Endothelial cell of umbilical vein (primary cell): ENCODE measurements at regions not wholly inside any gene's neighbourhood (a gene's known extent, or its start where the extent isn't known, plus 50 kb on each side); places are given as distances from the start of the nearest gene placed in this dataset.

ENCODE experiments used
- BruUV-seq: library from RNA; stranded (reverse); fragments of 400-500 nt; replicated peaks from 2 replicates; lab custom pipeline; 2021; lab: Mats Ljungman, UMichigan
- CTCF ChIA-PET: fragments of 300-600, 350-600 bp; sonication (Branson Sonifier 250); formaldehyde crosslinking; loops from one replicate; lab custom pipeline; 2021; ENCODE audit warnings: antibody characterized with exemption, inconsistent platforms; lab: Charles Lee
- POLR2A ChIA-PET: fragments of 300-600, 350-600 bp; sonication (Branson Sonifier 250); formaldehyde crosslinking; loops from one replicate; lab custom pipeline; 2021; ENCODE audit warnings: antibody characterized with exemption, inconsistent platforms; lab: Charles Lee
- DNase-seq: peaks from one replicate; pipeline ENCODE4 v3.0.0-alpha.2; 2011; ENCODE audit warnings: low read depth, low spot score
- FAIRE-seq: peaks from 2 replicates; lab custom pipeline; 2011; peaks lifted over from hg19 to GRCh38; lab: Jason Lieb, UNC
- H2AFZ ChIP-seq: 2 replicates; pipeline ENCODE4 v1.6.0; 2012; ENCODE audit warnings: low read depth, low read length, control low read depth, inconsistent platforms
- H3K27ac ChIP-seq: 2 replicates; pipeline ENCODE4 v1.5.1; 2011; ENCODE audit warnings: low read depth, mild to moderate bottlenecking, control low read depth, low read length, moderate library complexity; ENCODE audit not compliant: insufficient read depth
- H3K27me3 ChIP-seq, 2 experiments: 2 replicates each; pipeline versions ENCODE4 v1.6.0 to v1.6.1; 2011; ENCODE audit warnings: low read length in 2 of 2, mixed read lengths in 1 of 2; ENCODE audit not compliant: control insufficient read depth in 2 of 2, insufficient read depth in 2 of 2
- H3K36me3 ChIP-seq, 2 experiments: 2 replicates in 1 of 2; 3 replicates in 1 of 2; pipeline ENCODE4 v1.5.1; 2011; ENCODE audit warnings: low read length in 2 of 2, mild to moderate bottlenecking in 1 of 2, moderate library complexity in 1 of 2; ENCODE audit not compliant: control insufficient read depth in 2 of 2, insufficient read depth in 2 of 2; ENCODE audit errors: extremely low read depth in 1 of 2
- H3K4me1 ChIP-seq: 3 replicates; pipeline ENCODE4 v1.5.1; 2011; ENCODE audit warnings: mild to moderate bottlenecking, low read length; ENCODE audit not compliant: control insufficient read depth, insufficient read depth; ENCODE audit errors: extremely low read depth
- H3K4me2 ChIP-seq: 2 replicates; pipeline ENCODE4 v1.6.1; 2011; ENCODE audit warnings: low read length, control low read depth, mixed read lengths; ENCODE audit not compliant: insufficient read depth
- H3K4me3 ChIP-seq, 3 experiments: fragments of 200-600 bp in 1 of 3; sonication (generic), shearing (Covaris generic) in 1 of 3; replicated peaks in 1 of 3; 2 replicates each; pipeline ENCODE4 v1.5.1; 2011 to 2016; ENCODE audit warnings: control low read depth in 3 of 3, low read length in 3 of 3, mild to moderate bottlenecking in 2 of 3, inconsistent platforms in 1 of 3, low read depth in 1 of 3, moderate library complexity in 1 of 3; ENCODE audit not compliant: insufficient read depth in 1 of 3
- H3K79me2 ChIP-seq: 2 replicates; pipeline ENCODE4 v1.6.0; 2012; ENCODE audit warnings: low read length, inconsistent platforms; ENCODE audit not compliant: control insufficient read depth, insufficient read depth
- H3K9ac ChIP-seq: replicated peaks from 2 replicates; pipeline ENCODE3; 2011; ENCODE audit warnings: low read length, control low read depth; ENCODE audit not compliant: insufficient read depth; ENCODE audit errors: extremely low read depth
- H3K9me1 ChIP-seq: replicated peaks from 3 replicates; pipeline ENCODE4 v1.6.0; 2011; ENCODE audit warnings: mild to moderate bottlenecking, low read length; ENCODE audit not compliant: control insufficient read depth, insufficient read depth; ENCODE audit errors: extremely low read depth
- H3K9me3 ChIP-seq: replicated peaks from 2 replicates; pipeline ENCODE4 v1.5.1; 2012; ENCODE audit warnings: low read length, inconsistent platforms; ENCODE audit not compliant: control insufficient read depth, insufficient read depth
- H4K20me1 ChIP-seq: replicated peaks from 2 replicates; pipeline ENCODE3; 2011; ENCODE audit warnings: mild to moderate bottlenecking, low read length; ENCODE audit not compliant: control insufficient read depth, insufficient read depth; ENCODE audit errors: extremely low read depth
- EZH2 ChIP-seq: IDR thresholded peaks from 2 replicates; pipeline ENCODE4 v1.6.1; 2012; ENCODE audit warnings: borderline replicate concordance, low read depth, mild to moderate bottlenecking, moderate library complexity, low read length, inconsistent platforms; ENCODE audit not compliant: severe bottlenecking
- FOS ChIP-seq: IDR thresholded peaks from 2 replicates; pipeline ENCODE4 v1.6.1; 2011; ENCODE audit warnings: mild to moderate bottlenecking, low read length, moderate library complexity, borderline replicate concordance; ENCODE audit not compliant: insufficient read depth
- GATA2 ChIP-seq: IDR thresholded peaks from 2 replicates; pipeline ENCODE4 v1.7.0; 2011; ENCODE audit warnings: low read depth, mild to moderate bottlenecking, moderate library complexity, mixed read lengths, low read length; ENCODE audit not compliant: insufficient read length, insufficient read depth
- JUN ChIP-seq: IDR thresholded peaks from 2 replicates; pipeline ENCODE4 v1.6.1; 2011; ENCODE audit warnings: borderline replicate concordance, low read depth; ENCODE audit not compliant: insufficient read length, insufficient read depth
- MYC ChIP-seq: IDR thresholded peaks from one replicate; pipeline ENCODE4 v1.6.1; 2011; ENCODE audit warnings: mild to moderate bottlenecking, low read depth, low read length
- POLR2A ChIP-seq: IDR thresholded peaks from 2 replicates; pipeline ENCODE4 v1.6.1; 2012; ENCODE audit warnings: low read depth, mild to moderate bottlenecking, control low read depth, low read length
- POLR2AphosphoS5 ChIP-seq: IDR thresholded peaks from 2 replicates; pipeline ENCODE4 v1.6.1; 2012; ENCODE audit warnings: low read depth, mild to moderate bottlenecking, control low read depth, low read length, moderate library complexity; ENCODE audit not compliant: insufficient read depth
- dilution Hi-C: fragments of 300-500 bp; cut with MboI; formaldehyde crosslinking; loops from one replicate; pipeline ENCODE4 v1.15.0; 2019; ENCODE audit warnings: low sequenced_read_pairs; ENCODE audit not compliant: extremely low pct_ligation_motif_present
- intact Hi-C: fragments of 100-400 bp; cut with micrococcal nuclease; formaldehyde crosslinking; loops from one replicate; pipeline ENCODE4 v1.10.0; 2022
- TF ChIP-seq, protein P1 (sequence below): IDR thresholded peaks from 2 replicates; pipeline ENCODE4 v1.6.1; 2011; ENCODE audit not compliant: insufficient read depth, insufficient read length
- TF ChIP-seq, protein P2 (sequence below), 2 donors: IDR thresholded peaks; 1 replicate in 1 of 2; 2 replicates in 1 of 2; pipeline ENCODE4 v1.5.1; 2011; ENCODE audit warnings: low read length in 2 of 2, mild to moderate bottlenecking in 2 of 2, moderate library complexity in 2 of 2, control low read depth in 1 of 2, inconsistent platforms in 1 of 2, low read depth in 1 of 2; ENCODE audit not compliant: insufficient read depth in 1 of 2; ENCODE audit errors: extremely low read depth in 1 of 2

DNA sequence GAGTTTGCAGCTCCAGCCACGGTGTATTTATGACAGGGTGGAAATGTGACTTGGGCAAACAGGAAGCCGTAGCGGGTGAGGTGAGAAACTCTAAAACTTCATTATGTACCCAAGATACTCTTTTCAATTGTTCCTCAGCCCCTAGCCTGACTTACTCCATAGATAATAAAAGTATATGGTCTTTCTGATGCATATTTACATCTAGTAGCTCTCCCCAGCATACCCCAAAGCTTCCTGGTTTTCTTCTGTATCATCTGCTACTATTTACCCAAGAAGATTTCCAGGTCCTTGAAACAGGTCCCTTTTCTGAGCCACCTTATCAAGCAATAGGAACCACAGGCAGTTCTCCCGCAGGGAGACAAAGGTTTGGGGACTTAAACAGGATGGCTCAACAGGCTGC lies 201.5 kb upstream of the ESRRG start:
- H3K9me3 ChIP-seq: peaks cover 4% of the 10 kb centered on the region
- no peaks in the 10 kb centered on the region for H3K36me3 ChIP-seq
- no peaks in the 10 kb centered on the region for H3K4me1 ChIP-seq
- H3K79me2 ChIP-seq: no peaks in the 10 kb centered on the region
- no peak for DNase-seq
- no peak for FAIRE-seq
- H3K27me3 ChIP-seq: no peaks in the 10 kb centered on the region
- no peak overlapping the region for H3K27ac ChIP-seq
- no peak overlapping the region for H3K9ac ChIP-seq
- CTCF ChIA-PET: no interaction called here
- BruUV-seq: no TSS peak
- no peaks in the 10 kb centered on the region for H3K9me1 ChIP-seq
- no peak overlapping the region for H2AFZ ChIP-seq
- H4K20me1 ChIP-seq: no peaks in the 10 kb centered on the region
- no peak overlapping the region for H3K4me3 ChIP-seq
- intact Hi-C loops: no loop called here
- POLR2A ChIA-PET: no interaction called here
- dilution Hi-C loops: no loop called here
- TF ChIP-seq EZH2 (no peak), GATA2 (no peak), FOS (no peak), JUN (no peak), POLR2A (no peak), POLR2AphosphoS5 (no peak), MYC (no peak)
- TF ChIP-seq, protein P1, sequence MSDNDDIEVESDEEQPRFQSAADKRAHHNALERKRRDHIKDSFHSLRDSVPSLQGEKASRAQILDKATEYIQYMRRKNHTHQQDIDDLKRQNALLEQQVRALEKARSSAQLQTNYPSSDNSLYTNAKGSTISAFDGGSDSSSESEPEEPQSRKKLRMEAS: no peak
- TF ChIP-seq, protein P2, sequence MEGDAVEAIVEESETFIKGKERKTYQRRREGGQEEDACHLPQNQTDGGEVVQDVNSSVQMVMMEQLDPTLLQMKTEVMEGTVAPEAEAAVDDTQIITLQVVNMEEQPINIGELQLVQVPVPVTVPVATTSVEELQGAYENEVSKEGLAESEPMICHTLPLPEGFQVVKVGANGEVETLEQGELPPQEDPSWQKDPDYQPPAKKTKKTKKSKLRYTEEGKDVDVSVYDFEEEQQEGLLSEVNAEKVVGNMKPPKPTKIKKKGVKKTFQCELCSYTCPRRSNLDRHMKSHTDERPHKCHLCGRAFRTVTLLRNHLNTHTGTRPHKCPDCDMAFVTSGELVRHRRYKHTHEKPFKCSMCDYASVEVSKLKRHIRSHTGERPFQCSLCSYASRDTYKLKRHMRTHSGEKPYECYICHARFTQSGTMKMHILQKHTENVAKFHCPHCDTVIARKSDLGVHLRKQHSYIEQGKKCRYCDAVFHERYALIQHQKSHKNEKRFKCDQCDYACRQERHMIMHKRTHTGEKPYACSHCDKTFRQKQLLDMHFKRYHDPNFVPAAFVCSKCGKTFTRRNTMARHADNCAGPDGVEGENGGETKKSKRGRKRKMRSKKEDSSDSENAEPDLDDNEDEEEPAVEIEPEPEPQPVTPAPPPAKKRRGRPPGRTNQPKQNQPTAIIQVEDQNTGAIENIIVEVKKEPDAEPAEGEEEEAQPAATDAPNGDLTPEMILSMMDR (IDR thresholded peaks at IDR 0.05; ENCODE audit: extremely low read depth in 1 of 2, insufficient read depth in 1 of 2, low read depth in 1 of 2, low read length in 2 of 2): no peak
- no peak overlapping the region for H3K4me2 ChIP-seq
